ENCODE measurements at regions not wholly inside any gene's neighbourhood (a gene's known extent, or its start where the extent isn't known, plus 50 kb on each side); places are given as distances from the start of the nearest gene placed in this dataset.
"Not testable (repeated sequence)": the region's sequence is repeated elsewhere in the genome, so short reads cannot be mapped to it uniquely, and the experiment has no call there.

GRCh38 chr2:19207452-19207851, 151.0 kb downstream of the OSR1 start:
- ChIA-PET POLR2A (no interaction called here), CTCF (no interaction called here)

- CTCF ChIA-PET, result no interaction called here
- POLR2A ChIA-PET, result no interaction called here
Measured at GRCh38 chr2:19205983-19206533, 152.4 kb downstream of the OSR1 start.

- ChIA-PET CTCF (no interaction called here), POLR2A (no interaction called here)
Measured at GRCh38 chr2:19203866-19204265, 154.6 kb downstream of the OSR1 start.

- ChIA-PET POLR2A (no interaction called here), CTCF (no interaction called here)
Measured at GRCh38 chr2:19201911-19202462, 156.4 kb downstream of the OSR1 start.

- ChIA-PET CTCF (no interaction called here), POLR2A (no interaction called here)
Measured at GRCh38 chr2:19198381-19198780, 160.0 kb downstream of the OSR1 start.

- POLR2A ChIA-PET, result no interaction called here
- CTCF ChIA-PET, result no interaction called here
Measured at GRCh38 chr2:19195661-19196060, 162.8 kb downstream of the OSR1 start.

- ChIA-PET CTCF (no interaction called here), POLR2A (no interaction called here)
Measured at GRCh38 chr2:19189391-19189790, 169.0 kb downstream of the OSR1 start.

GRCh38 chr2:19187323-19188020, 171.0 kb downstream of the OSR1 start:
- ChIA-PET POLR2A (no interaction called here), CTCF (no interaction called here)

GRCh38 chr2:19185086-19185485, 173.3 kb downstream of the OSR1 start:
- POLR2A ChIA-PET, result no interaction called here
- CTCF ChIA-PET, result no interaction called here

GRCh38 chr2:19178175-19178574, 180.2 kb downstream of the OSR1 start:
- ChIA-PET CTCF (no interaction called here), POLR2A (no interaction called here)

GRCh38 chr2:19176977-19177376, 181.4 kb downstream of the OSR1 start:
- ChIA-PET CTCF (no interaction called here), POLR2A (no interaction called here)

- CTCF ChIA-PET, result no interaction called here
- POLR2A ChIA-PET, result no interaction called here
Measured at GRCh38 chr2:19176172-19176852, 182.1 kb downstream of the OSR1 start.

GRCh38 chr2:19174176-19174575, 184.2 kb downstream of the OSR1 start:
- CTCF ChIA-PET, result no interaction called here
- POLR2A ChIA-PET, result no interaction called here

GRCh38 chr2:19171409-19171808, 187.0 kb downstream of the OSR1 start:
- POLR2A ChIA-PET, result no interaction called here
- CTCF ChIA-PET, result no interaction called here

GRCh38 chr2:19169134-19169768, 189.2 kb downstream of the OSR1 start:
- ChIA-PET CTCF (no interaction called here), POLR2A (no interaction called here)

- CTCF ChIA-PET, POLR2A ChIA-PET: not testable (repeated sequence)
Measured at GRCh38 chr2:19164099-19164498, 194.3 kb downstream of the OSR1 start.

- CTCF ChIA-PET, result no interaction called here
- POLR2A ChIA-PET, result no interaction called here
Measured at GRCh38 chr2:19158896-19159295, 199.5 kb downstream of the OSR1 start.

GRCh38 chr2:19158211-19158610, 200.2 kb downstream of the OSR1 start:
- POLR2A ChIA-PET, result no interaction called here

GRCh38 chr2:19156646-19157045, 201.8 kb downstream of the OSR1 start:
- ChIA-PET POLR2A (no interaction called here), CTCF (no interaction called here)

More at GRCh38 chr2:19158211-19158610, 200.2 kb downstream of the OSR1 start:
- CTCF ChIA-PET, result no interaction called here

- CTCF ChIA-PET, result no interaction called here
- POLR2A ChIA-PET, result no interaction called here
Measured at GRCh38 chr2:19150726-19151125, 207.7 kb downstream of the OSR1 start.

- ChIA-PET POLR2A (no interaction called here), CTCF (no interaction called here)
Measured at GRCh38 chr2:19146867-19147266, 211.6 kb downstream of the OSR1 start.
